ENCODE measurements at regions not wholly inside any gene's neighbourhood (a gene's known extent, or its start where the extent isn't known, plus 50 kb on each side); places are given as distances from the start of the nearest gene placed in this dataset.

- TF ChIP-seq CTCF (IDR thresholded peaks at IDR 0.05; ENCODE audit: borderline replicate concordance, extremely low read depth, low read length, poor library complexity, severe bottlenecking) (no peak), EZH2 (IDR thresholded peaks at IDR 0.05; ENCODE audit: borderline replicate concordance, low read depth, low read length, severe bottlenecking) (no peak)
Measured at GRCh38 chr1:57882072-57882471, 458.2 kb upstream of the DAB1 start.

Data from DND-41 (cell line).